Esophagus squamous epithelium (tissue), 5 donors: ENCODE measurements at regions not wholly inside any gene's neighbourhood (a gene's known extent, or its start where the extent isn't known, plus 50 kb on each side); places are given as distances from the start of the nearest gene placed in this dataset.

Source experiments
- DNase-seq: peaks from one replicate; lab custom pipeline; 2025; lab: John Stamatoyannopoulos, UW
- H3K27ac ChIP-seq, 4 donors: fragments of 200-600 bp; sonication (generic); one replicate each; pipeline ENCODE4 v1.5.1; 2016 to 2019; ENCODE audit warnings: mild to moderate bottlenecking in 1 of 4
- H3K27me3 ChIP-seq, 4 donors: fragments of 200-600 bp; sonication (generic); 1 replicate in 3 of 4; 2 replicates in 1 of 4; pipeline versions ENCODE4 v1.5.1 to v1.6.0; 2017 to 2021; ENCODE audit warnings: antibody characterized with exemption in 1 of 4
- H3K36me3 ChIP-seq, 3 donors: fragments of 200-600 bp; sonication (generic); one replicate each; pipeline ENCODE4 v1.5.1; 2016 to 2019
- H3K4me1 ChIP-seq, 3 donors: fragments of 200-600 bp; sonication (generic); one replicate each; pipeline ENCODE4 v1.5.1; 2017 to 2019
- H3K4me3 ChIP-seq, 4 donors: fragments of 200-600 bp; sonication (generic); 1 replicate in 3 of 4; 2 replicates in 1 of 4; pipeline ENCODE4 v1.5.1; 2016 to 2019; ENCODE audit warnings: mild to moderate bottlenecking in 2 of 4, moderate library complexity in 1 of 4
- H3K9me3 ChIP-seq, 3 donors: fragments of 200-600 bp; sonication (generic); one replicate each; pipeline ENCODE4 v1.5.1; 2016 to 2019
- POLR2A ChIP-seq, 4 donors: fragments of 450-650 bp; IDR thresholded peaks; one replicate each; pipeline ENCODE4 v1.6.1; 2017; ENCODE audit warnings: antibody characterized with exemption in 4 of 4, mild to moderate bottlenecking in 4 of 4, moderate library complexity in 3 of 4
- WGBS, 2 donors: methylation state at CpG; one replicate each; pipeline ENCODE4 v1.1.5; 2018; 5-methylcytosine and 5-hydroxymethylcytosine counted together
- intact Hi-C: fragments of 100-400 bp; cut with DNase I; formaldehyde crosslinking; loops from one replicate; pipeline ENCODE4 v1.15.0; 2022
- TF ChIP-seq, protein P1 (sequence below), 6 experiments: fragments of 450-650 bp in 4 of 6; fragments of 200-600 bp in 2 of 6; sonication (generic) in 2 of 6; IDR thresholded peaks; one replicate each; pipeline ENCODE4 v1.5.1; 2016 to 2019; ENCODE audit warnings: antibody characterized with exemption in 6 of 6, mild to moderate bottlenecking in 4 of 6, moderate library complexity in 4 of 6
- donor health status: DM: yes; HTN: yes; CAD: no.

DNA sequence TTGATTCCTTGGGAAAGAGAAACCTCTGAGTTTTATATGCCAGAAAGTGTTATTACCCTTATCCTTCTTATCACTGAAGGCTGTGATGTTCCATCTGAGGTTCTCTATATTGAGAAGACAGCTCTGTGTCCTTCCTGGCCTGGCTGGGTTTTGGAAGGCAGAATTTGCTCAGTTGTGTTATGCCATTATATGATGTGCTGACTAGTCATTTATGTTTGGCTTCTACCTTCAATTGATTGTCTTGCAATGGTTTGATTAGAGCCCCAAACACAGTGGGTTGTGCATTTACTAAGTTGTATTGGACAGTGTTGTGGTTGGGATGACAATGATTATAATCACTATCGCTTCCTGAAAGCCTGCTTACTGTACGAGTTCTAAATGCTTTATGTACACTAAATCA is 265.7 kb downstream of the SNAPC1 start:
- WGBS, 2 donors: 50 to 65% methylated on average over 2 of the region's 2 CpGs
- H3K4me3 ChIP-seq: no peak overlapping the region
- H3K27ac ChIP-seq: no peak overlapping the region
- intact Hi-C loops: no loop called here
- no peaks in the 10 kb centered on the region for H3K9me3 ChIP-seq
- no peaks in the 10 kb centered on the region for H3K27me3 ChIP-seq
- H3K4me1 ChIP-seq: no peaks in the 10 kb centered on the region
- DNase-seq: no peak
- TF ChIP-seq POLR2A (IDR thresholded peaks at IDR 0.05): no peak
- TF ChIP-seq, protein P1, sequence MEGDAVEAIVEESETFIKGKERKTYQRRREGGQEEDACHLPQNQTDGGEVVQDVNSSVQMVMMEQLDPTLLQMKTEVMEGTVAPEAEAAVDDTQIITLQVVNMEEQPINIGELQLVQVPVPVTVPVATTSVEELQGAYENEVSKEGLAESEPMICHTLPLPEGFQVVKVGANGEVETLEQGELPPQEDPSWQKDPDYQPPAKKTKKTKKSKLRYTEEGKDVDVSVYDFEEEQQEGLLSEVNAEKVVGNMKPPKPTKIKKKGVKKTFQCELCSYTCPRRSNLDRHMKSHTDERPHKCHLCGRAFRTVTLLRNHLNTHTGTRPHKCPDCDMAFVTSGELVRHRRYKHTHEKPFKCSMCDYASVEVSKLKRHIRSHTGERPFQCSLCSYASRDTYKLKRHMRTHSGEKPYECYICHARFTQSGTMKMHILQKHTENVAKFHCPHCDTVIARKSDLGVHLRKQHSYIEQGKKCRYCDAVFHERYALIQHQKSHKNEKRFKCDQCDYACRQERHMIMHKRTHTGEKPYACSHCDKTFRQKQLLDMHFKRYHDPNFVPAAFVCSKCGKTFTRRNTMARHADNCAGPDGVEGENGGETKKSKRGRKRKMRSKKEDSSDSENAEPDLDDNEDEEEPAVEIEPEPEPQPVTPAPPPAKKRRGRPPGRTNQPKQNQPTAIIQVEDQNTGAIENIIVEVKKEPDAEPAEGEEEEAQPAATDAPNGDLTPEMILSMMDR (IDR thresholded peaks at IDR 0.05): no peak
- H3K36me3 ChIP-seq: no peaks in the 10 kb centered on the region

DNA sequence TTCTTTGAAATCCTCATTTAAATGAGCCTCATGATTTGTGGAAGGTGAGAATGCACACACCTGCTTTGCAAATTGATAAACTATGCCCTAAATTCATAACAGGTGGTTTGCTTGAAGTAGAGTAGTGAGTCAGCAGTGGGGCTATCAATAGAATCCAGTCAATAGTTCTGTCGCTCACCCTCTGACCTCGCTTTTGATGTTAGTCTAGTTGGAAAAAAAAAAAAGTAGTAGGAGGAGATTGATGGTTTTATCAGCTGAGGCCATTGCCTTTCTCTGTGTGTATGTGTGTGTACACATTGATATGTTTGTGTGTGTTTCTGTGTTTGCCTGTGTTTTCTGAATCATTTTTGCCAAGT is 267.3 kb downstream of the SNAPC1 start:
- H3K9me3 ChIP-seq: no peaks in the 10 kb centered on the region
- no peak overlapping the region for H3K4me3 ChIP-seq
- no peak for DNase-seq
- no peaks in the 10 kb centered on the region for H3K27me3 ChIP-seq
- no peak for TF ChIP-seq POLR2A (IDR thresholded peaks at IDR 0.05)
- TF ChIP-seq, protein P1 (IDR thresholded peaks at IDR 0.05): no peak
- 35 to 50% methylated on average over 2 of the region's 2 CpGs for WGBS, 2 donors
- H3K27ac ChIP-seq: no peak overlapping the region
- intact Hi-C loops: no loop called here
- no peaks in the 10 kb centered on the region for H3K4me1 ChIP-seq
- H3K36me3 ChIP-seq: no peaks in the 10 kb centered on the region

DNA sequence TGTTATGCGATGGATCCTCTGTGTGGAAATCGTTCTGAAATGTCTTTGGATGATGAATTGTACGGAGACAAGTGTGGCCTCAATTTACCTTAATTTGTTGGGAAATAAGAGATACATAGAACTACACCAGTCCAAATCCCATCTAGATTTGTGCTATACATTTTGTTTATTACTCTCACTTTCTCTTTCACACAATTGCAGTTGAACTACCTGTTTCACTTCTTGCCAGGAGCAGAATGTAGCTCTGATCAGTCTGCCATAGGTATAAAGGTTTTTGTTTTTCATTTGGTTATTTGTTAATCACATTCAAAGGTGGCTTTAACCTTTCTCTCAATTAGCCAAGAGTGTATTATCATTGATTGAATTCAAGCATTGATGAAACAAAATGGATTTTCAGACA is 268.2 kb downstream of the SNAPC1 start:
- Histone ChIP-seq H3K4me3 (no peak overlapping the region), H3K27ac (no peak overlapping the region), H3K4me1 (no peaks in the 10 kb centered on the region), H3K36me3 (no peaks in the 10 kb centered on the region), H3K9me3 (no peaks in the 10 kb centered on the region), H3K27me3 (no peaks in the 10 kb centered on the region)
- intact Hi-C loops: no loop called here
- TF ChIP-seq POLR2A (IDR thresholded peaks at IDR 0.05): no peak
- TF ChIP-seq, protein P1 (IDR thresholded peaks at IDR 0.05): no peak
- WGBS, 2 donors: 85 to 87% methylated on average over 3 of the region's 3 CpGs
- no peak for DNase-seq

DNA sequence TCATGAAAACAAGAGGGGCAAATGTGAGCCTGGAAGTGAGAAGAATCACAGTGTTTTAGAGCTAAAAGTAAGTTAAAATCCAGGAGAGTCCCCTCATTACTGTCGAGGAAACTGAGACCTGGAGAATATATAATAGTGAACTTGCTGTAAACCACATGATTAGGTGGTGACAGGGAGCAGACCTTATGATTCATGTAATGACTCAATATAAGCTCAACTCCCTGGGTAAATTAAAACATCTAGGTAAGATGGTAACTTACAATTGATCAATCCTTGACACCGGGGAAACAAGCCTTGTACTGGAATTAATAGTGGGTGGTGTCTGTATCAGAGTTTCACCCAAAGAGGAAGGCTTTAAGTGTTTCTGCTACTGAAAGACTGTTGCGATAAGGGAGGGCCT is 269.3 kb downstream of the SNAPC1 start:
- 60 to 71% methylated on average over 3 of the region's 3 CpGs for WGBS, 2 donors
- intact Hi-C loops: no loop called here
- Histone ChIP-seq H3K36me3 (no peaks in the 10 kb centered on the region), H3K27ac (no peak overlapping the region), H3K4me3 (no peak overlapping the region), H3K4me1 (no peaks in the 10 kb centered on the region), H3K27me3 (no peaks in the 10 kb centered on the region), H3K9me3 (no peaks in the 10 kb centered on the region)
- TF ChIP-seq POLR2A (IDR thresholded peaks at IDR 0.05): no peak
- TF ChIP-seq, protein P1 (IDR thresholded peaks at IDR 0.05): no peak
- DNase-seq: no peak

DNA sequence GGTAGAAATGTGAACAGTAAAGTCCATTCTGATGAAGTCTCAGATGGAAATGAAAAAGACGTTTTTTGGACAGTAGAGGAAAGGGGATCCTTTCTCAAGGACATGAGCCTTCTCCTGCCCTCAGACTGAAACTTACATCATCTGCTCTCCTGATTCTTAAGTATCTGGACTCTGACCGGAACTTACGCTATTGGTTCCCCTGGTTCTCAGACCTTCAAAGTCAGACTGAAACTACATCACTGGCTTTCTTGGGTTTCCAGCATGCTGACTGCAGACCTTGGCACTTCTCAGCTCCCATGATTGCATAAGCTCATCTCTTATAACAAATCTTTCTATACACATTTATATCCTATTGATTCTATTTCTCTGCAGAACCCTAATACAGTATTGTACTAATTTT is 291.0 kb downstream of the SNAPC1 start:
- TF ChIP-seq, protein P1 (IDR thresholded peaks at IDR 0.05): no peak
- no peak for TF ChIP-seq POLR2A (IDR thresholded peaks at IDR 0.05)
- Histone ChIP-seq H3K9me3 (no peaks in the 10 kb centered on the region), H3K4me3 (no peak overlapping the region), H3K27ac (no peak overlapping the region), H3K4me1 (no peaks in the 10 kb centered on the region), H3K36me3 (no peaks in the 10 kb centered on the region), H3K27me3 (no peaks in the 10 kb centered on the region)
- intact Hi-C loops: no loop called here
- 71 to 81% methylated on average over 3 of the region's 3 CpGs for whole genome bisulfite sequencing, 2 donors
- no peak for DNase-seq
